GM10266 (cell line): ENCODE measurements at regions not wholly inside any gene's neighbourhood (a gene's known extent, or its start where the extent isn't known, plus 50 kb on each side); places are given as distances from the start of the nearest gene placed in this dataset.

Experiments used
- DNase-seq: peaks from one replicate; pipeline ENCODE4 v3.0.0; 2012; ENCODE audit errors: extremely low spot score
- CTCF ChIP-seq: IDR thresholded peaks from 2 replicates; pipeline ENCODE4 v1.5.1; 2012; ENCODE audit warnings: mild to moderate bottlenecking, low read depth; ENCODE audit not compliant: control insufficient read depth, insufficient read depth; ENCODE audit errors: missing control alignments

DNA sequence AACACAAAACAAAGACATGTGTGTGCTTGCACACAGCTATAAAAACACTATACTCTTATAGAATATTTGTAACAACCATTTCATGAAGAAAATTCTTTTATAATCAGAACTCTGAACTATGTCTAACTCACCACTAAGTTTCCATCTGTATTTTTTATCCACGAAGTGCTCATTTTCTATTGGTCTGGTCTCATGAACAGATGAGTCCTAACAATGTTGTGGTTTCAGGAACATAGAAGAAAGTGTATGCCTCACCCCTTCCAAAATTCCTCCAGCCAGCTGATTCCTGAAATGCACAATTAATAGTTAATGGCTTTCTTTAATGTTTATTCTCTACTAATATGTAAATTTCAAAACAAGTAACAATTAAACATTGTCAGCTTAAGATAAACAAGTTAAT lies 325.3 kb upstream of the GRAMD2B start:
- no peak for DNase-seq
- TF ChIP-seq CTCF, result no peak

GRCh38 chr5:126098330-126099017 lies 324.7 kb upstream of the GRAMD2B start:
- DNase-seq, result no peak
- no peak for TF ChIP-seq CTCF

- DNase-seq, result no peak
- no peak for TF ChIP-seq CTCF
Observed at GRCh38 chr5:126099077-126099476, 324.1 kb upstream of the GRAMD2B start.

GRCh38 chr5:126100767-126101166 lies 322.4 kb upstream of the GRAMD2B start:
- TF ChIP-seq CTCF, result no peak
- no peak for DNase-seq

- no peak for DNase-seq
- no peak for TF ChIP-seq CTCF
Observed at GRCh38 chr5:126101901-126102300, 321.3 kb upstream of the GRAMD2B start.

- TF ChIP-seq CTCF, result no peak
- DNase-seq, result no peak
Observed at GRCh38 chr5:126103050-126103449, 320.2 kb upstream of the GRAMD2B start.

- DNase-seq, result no peak
- TF ChIP-seq CTCF, result no peak
Observed at GRCh38 chr5:126103868-126104267, 319.3 kb upstream of the GRAMD2B start.
